BJ (cell line): ENCODE measurements at regions not wholly inside any gene's neighbourhood (a gene's known extent, or its start where the extent isn't known, plus 50 kb on each side); places are given as distances from the start of the nearest gene placed in this dataset.

Source experiments
- CTCF ChIA-PET: fragments of 350-600 bp; formaldehyde crosslinking; extraction: SDS; loops from one replicate; lab custom pipeline; 2021; ENCODE audit warnings: antibody characterized with exemption, inconsistent platforms; lab: Yijun Ruan, JAX
- POLR2A ChIA-PET: fragments of 300-600 bp; sonication (Branson Sonifier 250); formaldehyde crosslinking; extraction: SDS; loops from one replicate; lab custom pipeline; 2021; ENCODE audit warnings: antibody characterized with exemption; lab: Charles Lee
- DNase-seq: peaks from one replicate; pipeline ENCODE4 v3.0.0-alpha.2; 2011; ENCODE audit warnings: low read depth
- H3K27me3 ChIP-seq: 2 replicates; pipeline ENCODE4 v1.6.0; 2011; ENCODE audit warnings: low read length; ENCODE audit not compliant: control insufficient read depth, insufficient read depth
- H3K36me3 ChIP-seq: 2 replicates; pipeline ENCODE4 v1.5.1; 2011; ENCODE audit warnings: low read length; ENCODE audit not compliant: control insufficient read depth, insufficient read depth
- H3K4me3 ChIP-seq: 2 replicates; pipeline ENCODE4 v1.5.1; 2011; ENCODE audit warnings: low read depth, mild to moderate bottlenecking, control low read depth, low read length
- TF ChIP-seq, protein P1 (sequence below): IDR thresholded peaks from 2 replicates; pipeline ENCODE4 v1.5.1; 2011; ENCODE audit warnings: low read depth, mild to moderate bottlenecking, control low read depth, inconsistent platforms, low read length, moderate library complexity; ENCODE audit not compliant: insufficient read depth

DNA sequence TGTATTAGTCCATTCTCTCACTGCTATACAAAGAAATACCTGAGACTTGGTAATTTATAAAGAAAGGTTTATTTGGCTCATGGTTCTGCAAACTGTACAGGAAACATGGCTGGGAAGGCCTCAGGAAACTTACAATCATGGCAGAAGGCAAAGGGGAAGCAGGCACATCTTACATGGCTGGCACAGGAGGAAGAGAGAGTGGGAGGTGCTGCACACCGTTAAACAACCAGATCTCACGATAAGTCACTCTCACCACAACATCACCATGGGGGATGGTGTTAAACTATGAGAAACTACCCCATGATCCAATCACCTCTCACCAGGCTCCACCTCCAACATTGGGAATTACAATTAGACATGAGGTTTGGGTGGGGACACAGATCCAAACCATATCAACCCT, 191.8 kb upstream of the PLXNC1 start:
- Histone ChIP-seq H3K36me3 (no peaks in the 10 kb centered on the region), H3K27me3 (no peaks in the 10 kb centered on the region), H3K4me3 (no peak overlapping the region)
- DNase-seq, result no peak
- ChIA-PET POLR2A (no interaction called here), CTCF (interaction anchor here (1.1 to 1.9 kb wide), 4 partner anchors 9 to 70 kb away, joined by 3 to 5 read pairs (median 4); no protein-coding TSS in a partner anchor)
- TF ChIP-seq, protein P1, sequence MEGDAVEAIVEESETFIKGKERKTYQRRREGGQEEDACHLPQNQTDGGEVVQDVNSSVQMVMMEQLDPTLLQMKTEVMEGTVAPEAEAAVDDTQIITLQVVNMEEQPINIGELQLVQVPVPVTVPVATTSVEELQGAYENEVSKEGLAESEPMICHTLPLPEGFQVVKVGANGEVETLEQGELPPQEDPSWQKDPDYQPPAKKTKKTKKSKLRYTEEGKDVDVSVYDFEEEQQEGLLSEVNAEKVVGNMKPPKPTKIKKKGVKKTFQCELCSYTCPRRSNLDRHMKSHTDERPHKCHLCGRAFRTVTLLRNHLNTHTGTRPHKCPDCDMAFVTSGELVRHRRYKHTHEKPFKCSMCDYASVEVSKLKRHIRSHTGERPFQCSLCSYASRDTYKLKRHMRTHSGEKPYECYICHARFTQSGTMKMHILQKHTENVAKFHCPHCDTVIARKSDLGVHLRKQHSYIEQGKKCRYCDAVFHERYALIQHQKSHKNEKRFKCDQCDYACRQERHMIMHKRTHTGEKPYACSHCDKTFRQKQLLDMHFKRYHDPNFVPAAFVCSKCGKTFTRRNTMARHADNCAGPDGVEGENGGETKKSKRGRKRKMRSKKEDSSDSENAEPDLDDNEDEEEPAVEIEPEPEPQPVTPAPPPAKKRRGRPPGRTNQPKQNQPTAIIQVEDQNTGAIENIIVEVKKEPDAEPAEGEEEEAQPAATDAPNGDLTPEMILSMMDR, result no peak

DNA sequence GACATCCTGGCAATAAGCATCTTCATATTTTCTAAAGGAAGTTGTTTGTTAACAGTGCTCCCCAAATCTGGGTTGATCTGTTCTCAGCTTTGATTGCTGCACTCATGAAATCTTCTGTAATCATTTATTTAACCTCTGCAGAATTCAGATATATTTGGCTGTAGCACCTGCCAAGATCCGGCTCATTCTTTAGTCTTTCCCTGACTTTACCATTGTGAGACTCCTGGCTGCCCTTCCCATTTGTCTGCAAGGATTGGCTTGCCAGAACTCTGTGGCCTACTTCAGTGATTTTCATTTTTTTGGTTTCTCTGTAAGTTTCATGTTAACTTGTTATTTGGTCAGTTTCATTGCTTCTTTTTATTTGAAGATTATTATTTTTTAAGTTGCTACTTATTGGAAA, 191.2 kb upstream of the PLXNC1 start:
- CTCF ChIA-PET, result interaction anchor here (0.7 to 1.9 kb wide), 3 partner anchors 10 to 70 kb away, joined by 3 to 5 read pairs (median 3); no protein-coding TSS in a partner anchor

DNA sequence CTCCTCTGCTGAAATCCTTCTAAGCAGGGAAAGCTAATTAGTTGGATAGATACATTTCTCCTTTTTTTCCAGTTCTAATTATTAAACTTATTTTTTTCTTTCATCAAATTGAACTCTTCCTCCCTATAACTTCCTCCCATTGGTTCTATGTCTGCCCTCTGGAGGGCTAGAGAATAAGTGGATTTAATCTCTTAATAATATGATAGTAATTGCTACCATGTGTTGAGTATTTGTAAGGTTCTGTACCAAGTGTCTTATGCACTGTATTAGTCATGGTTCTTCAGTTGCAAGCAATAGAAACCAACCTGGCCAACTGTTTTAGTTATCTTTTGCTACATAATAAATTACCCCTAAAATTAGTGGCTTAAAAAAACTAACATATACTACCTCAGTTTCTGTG, 190.5 kb upstream of the PLXNC1 start:
- POLR2A ChIA-PET, result no interaction called here
- TF ChIP-seq, protein P1, result peak; percentile 24; the same call in 1 of the 2 replicates
- Histone ChIP-seq H3K36me3 (no peaks in the 10 kb centered on the region), H3K4me3 (no peak overlapping the region), H3K27me3 (no peaks in the 10 kb centered on the region)
- CTCF ChIA-PET, result interaction anchor here (0.7 to 1.9 kb wide), 2 partner anchors 10 to 24 kb away, joined by 3 to 5 read pairs; no protein-coding TSS in a partner anchor
- no peak for DNase-seq

More for the DNA sequence above, 191.2 kb upstream of the PLXNC1 start:
- TF ChIP-seq, protein P1, result no peak
- H3K36me3 ChIP-seq, result no peaks in the 10 kb centered on the region
- no peak overlapping the region for H3K4me3 ChIP-seq
- POLR2A ChIA-PET, result no interaction called here
- no peak for DNase-seq
- H3K27me3 ChIP-seq, result no peaks in the 10 kb centered on the region

DNA sequence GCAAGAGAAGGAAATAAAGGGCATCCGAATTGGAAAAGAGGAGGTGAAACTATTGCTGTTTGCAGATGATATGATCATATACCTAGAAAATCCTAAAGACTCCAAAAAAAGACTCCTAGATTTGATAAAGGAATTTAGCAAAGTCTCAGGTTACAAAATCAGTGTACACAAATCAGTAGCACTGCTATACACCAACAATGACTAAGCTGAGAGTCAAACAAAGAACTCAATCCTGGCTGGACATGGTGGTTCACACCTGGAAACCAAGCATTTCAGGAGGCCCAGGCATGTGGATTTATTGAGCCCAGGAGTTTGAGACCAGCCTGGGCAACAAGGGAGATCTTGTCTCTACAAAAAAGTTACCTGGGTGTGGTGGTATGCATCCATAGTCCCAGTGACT, 188.7 kb upstream of the PLXNC1 start:
- no peak for DNase-seq
- ChIA-PET CTCF (no interaction called here), POLR2A (no interaction called here)
- TF ChIP-seq, protein P1, result no peak
- H3K4me3 ChIP-seq, result no peak overlapping the region
- no peaks in the 10 kb centered on the region for H3K27me3 ChIP-seq
- H3K36me3 ChIP-seq, result no peaks in the 10 kb centered on the region

DNA sequence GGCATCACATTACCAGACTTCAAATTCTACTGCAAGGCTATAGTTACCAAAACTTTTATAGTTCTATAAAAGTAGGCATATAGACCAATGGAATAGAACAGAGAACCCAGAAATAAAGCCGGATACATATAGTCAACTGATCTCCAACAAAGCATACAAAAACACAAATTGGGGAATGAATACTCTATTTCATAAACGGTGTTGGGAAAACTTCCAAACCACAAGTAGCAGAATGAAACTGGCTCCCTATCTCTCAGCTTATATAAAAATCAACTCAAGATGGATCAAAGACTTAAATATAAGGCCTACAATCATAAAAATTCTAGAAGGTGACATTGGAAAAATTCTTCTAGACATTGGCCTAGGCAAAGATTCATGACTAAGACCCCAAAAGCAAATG, 187.9 kb upstream of the PLXNC1 start:
- no peak for DNase-seq
- Histone ChIP-seq H3K36me3 (no peaks in the 10 kb centered on the region), H3K4me3 (no peak overlapping the region), H3K27me3 (no peaks in the 10 kb centered on the region)
- ChIA-PET CTCF (no interaction called here), POLR2A (no interaction called here)
- TF ChIP-seq, protein P1, result no peak
